Muscle of back (tissue), 3 donors: ENCODE measurements at regions not wholly inside any gene's neighbourhood (a gene's known extent, or its start where the extent isn't known, plus 50 kb on each side); places are given as distances from the start of the nearest gene placed in this dataset.

ENCODE experiments used
- DNase-seq, 3 donors: peaks; one replicate each; pipeline versions ENCODE4 v3.0.0 to v3.0.0-alpha.2; 2013

DNA sequence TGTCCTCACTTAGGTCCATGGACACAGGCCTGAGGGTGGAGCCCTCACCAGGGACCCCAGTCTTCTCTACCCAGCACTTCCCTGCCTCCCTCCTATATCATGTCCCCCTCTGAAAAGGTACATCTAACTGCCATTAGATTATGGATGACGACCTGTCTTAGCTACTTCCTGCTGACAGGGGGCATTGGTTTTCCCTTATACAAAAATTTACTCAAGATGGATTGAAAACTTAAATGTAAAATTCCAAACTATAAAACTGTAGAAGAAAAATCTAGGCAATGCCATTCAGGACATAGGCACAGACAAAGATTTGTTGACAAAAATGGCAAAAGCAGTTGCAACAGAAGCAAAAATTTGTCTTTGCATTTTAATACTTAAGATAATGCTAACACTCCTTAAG, 623.2 kb upstream of the FAM174A start:
- no peak for DNase-seq

DNA sequence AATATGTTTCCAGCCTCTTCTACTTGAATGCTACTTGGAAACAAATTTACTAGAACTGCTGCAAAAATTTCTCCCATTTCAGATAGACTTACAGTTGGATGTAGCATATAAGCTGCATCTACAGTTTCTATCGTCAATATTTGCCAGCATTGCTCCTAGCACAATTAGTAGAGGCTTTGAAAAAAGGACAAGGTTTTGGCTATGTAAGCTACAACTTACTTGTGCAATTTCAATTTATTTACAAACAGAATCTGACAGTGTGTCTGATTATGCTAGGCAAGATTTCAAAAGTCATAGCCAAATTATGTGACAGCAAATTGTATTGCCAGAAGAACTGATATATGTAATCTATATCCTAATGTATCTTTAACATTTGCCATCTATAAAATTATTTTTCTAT, 628.4 kb upstream of the FAM174A start:
- DNase-seq: no peak

DNA sequence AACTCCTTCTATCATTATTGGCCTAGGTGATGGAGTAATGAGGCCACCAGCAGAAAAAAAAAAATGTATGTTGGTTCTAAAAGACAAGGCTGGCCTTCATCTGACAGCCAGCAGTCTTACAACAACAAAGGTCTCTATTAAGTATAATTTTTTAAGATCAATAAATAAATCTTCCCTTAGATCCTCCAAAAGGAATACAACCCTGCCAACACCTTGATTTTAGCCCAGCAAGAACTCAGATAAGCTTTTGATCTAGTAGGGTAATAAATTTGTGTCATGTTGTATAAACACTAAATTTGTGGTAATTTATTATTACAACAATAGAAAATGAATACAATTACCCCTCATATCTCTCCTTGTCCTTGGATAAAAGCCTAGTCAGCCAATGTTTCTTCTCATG, 633.2 kb upstream of the FAM174A start:
- DNase-seq: no peak

- peak in 1 of 3 donors; percentile 8 for DNase-seq
These were observed 634.8 kb upstream of the FAM174A start for GRCh38 chr5:99900302-99900852.

DNA sequence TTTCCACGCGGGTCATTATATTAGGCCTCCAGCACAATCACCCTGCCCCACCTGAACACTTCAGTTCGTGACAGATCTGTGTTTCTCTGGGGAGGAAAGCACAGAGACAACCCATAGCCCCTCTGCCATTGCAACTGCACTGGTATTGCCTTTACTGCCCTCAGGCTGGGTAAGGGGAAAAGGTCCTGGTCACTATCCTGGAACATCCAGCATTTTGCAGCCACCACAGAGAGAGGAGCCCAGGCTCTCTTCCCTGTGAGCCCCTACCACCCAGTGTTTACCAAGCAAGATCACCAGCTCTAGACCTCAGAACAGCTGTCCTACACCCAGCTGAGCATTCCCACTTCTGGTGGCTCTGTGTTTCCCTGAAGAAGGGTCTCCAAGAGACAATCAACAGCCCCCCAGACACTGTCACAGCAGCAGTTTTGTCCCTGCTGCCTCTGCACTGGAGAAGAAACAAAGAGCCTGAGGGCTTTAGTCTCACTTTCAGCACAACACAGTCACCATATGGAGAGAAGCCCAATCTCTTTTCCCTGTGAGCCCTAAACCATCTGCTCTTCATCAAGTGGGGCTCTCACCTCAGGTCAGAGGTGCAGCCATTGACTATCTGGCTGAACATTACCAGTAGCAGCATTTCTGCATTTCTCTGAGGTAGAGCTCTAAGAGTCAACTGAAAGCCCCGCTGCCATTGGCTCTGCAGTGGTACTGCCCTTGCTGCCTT, 655.2 kb upstream of the FAM174A start:
- DNase-seq: no peak

- no peak for DNase-seq
These were observed 656.3 kb upstream of the FAM174A start for GRCh38 chr5:99878830-99879229.

GRCh38 chr5:99866740-99867139, 668.4 kb upstream of the FAM174A start:
- peak in 1 of 3 donors; percentile 0 for DNase-seq

DNA sequence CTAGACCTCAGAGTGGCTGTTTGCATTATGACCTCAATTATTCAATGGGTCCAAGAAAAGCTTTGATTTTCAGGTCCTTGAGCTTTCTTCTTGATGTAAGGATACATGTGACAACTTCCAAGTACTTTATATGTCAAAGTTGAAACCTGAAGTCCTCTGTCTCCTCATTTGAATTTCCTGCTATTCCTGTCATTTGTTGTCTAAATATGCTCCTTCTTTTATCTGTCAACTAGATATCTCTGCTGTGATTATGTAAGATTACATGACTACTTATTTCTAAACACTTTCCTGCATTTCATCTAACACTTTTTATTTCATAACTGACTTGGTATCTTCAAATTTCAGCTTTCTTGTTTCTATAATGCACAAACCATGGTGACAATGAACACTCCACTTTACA, 670.0 kb upstream of the FAM174A start:
- no peak for DNase-seq

DNA sequence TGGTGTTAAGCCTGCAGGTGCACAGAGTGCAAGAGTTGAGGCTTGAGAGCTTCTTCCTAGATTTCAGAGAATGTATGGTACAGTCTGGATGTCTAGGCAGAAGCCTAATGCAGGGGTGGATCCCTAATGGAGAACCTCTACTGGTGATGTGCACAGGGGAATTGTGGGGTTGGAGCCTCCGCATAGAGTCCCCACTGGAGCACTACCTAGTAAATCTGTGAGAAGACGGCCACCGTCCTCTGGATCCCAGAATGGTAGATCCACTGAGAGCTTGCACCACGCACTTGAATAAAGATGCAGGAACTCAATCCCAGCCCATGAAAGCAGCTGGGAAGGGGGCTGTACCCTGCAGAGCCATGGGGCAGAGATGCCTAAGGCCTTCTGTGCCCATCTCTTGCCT, 699.4 kb upstream of the FAM174A start:
- no peak for DNase-seq

- DNase-seq: no peak
These were observed 708.0 kb upstream of the FAM174A start for GRCh38 chr5:99827136-99827535.

DNA sequence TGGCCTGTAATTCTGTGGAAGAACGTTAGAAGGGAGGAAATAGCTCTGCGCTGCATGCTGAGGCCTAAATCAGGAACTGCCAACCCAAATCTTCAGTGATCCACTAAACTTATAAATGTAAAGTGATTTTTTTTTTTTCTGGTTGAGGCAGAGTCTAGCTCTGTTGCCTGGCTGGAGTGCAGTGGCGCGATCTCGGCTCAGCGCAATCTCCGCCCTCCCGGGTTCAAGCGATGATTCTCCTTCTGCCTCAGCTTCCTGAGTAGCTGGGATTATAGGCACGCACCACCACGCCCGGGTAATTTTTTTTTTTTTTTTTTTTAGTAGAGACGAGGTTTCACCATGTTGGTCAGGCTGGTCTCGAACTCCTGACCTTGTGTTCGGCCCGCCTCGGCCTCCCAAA, 717.4 kb upstream of the FAM174A start:
- no peak for DNase-seq

GRCh38 chr5:99814321-99815063, 720.7 kb upstream of the FAM174A start:
- DNase-seq: peak in 2 of 3 donors; percentile 10 to 12

DNA sequence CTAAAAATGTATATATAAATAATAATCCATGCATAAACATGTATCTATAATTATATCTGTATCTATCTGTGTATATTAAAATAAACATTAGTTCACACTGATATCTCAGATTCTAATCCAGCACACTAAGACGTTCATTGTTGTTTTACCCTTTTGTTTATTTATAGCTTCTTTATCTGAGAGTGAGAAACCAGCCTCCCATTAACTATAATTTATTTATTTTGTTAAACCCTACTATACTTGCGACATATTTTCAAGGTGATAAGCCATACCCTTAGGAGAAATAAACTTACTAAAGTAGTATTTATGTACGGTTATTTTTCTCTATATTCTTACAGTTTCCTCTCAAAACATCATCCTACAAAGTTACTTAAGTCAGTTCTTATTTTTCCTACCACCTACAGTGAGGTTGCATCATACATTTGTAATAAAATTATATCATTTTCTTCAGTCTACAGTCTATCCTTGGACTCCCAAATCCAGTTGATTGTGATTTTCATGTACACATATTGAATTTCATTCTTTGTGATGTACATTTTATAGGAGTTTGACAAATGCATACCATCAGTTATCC, 726.4 kb upstream of the FAM174A start:
- DNase-seq: no peak

- DNase-seq: no peak
These were observed 727.8 kb upstream of the FAM174A start for GRCh38 chr5:99807346-99807745.

GRCh38 chr5:99795031-99795430, 740.1 kb upstream of the FAM174A start:
- DNase-seq: no peak

- DNase-seq: no peak
These were observed 746.7 kb upstream of the FAM174A start for GRCh38 chr5:99788482-99788881.

DNA sequence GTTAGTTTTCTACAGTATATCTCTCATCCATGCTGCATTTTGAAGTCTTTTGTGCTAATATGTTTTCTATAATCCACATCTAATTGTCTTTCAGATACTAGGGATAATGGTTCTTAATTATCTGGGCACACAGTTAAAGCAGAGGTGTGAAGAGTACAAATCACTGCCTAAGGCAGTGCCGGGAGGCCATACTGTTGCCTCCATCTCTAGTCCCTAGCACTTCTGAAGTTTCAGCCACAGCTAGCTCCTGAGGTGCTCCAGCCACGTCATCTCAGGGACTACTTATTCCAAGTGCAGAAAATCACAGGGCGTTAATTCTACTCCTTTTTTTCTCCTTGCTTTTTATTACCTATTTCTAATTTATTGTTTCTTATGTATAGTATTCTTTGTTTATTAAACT, 760.0 kb upstream of the FAM174A start:
- DNase-seq: no peak

- no peak for DNase-seq
These were observed 761.9 kb upstream of the FAM174A start for GRCh38 chr5:99773290-99773689.

GRCh38 chr5:99771296-99771695, 763.9 kb upstream of the FAM174A start:
- no peak for DNase-seq

- peak; percentile 2 to 22 (median 15) for DNase-seq
These were observed 770.2 kb upstream of the FAM174A start for GRCh38 chr5:99765011-99765410.

GRCh38 chr5:99763021-99763774, 772.0 kb upstream of the FAM174A start:
- no peak for DNase-seq

- DNase-seq: no peak
These were observed 787.8 kb upstream of the FAM174A start for GRCh38 chr5:99747342-99747741.
